AG04450 (cell line): ENCODE measurements at regions not wholly inside any gene's neighbourhood (a gene's known extent, or its start where the extent isn't known, plus 50 kb on each side); places are given as distances from the start of the nearest gene placed in this dataset.

Experiments
- CTCF ChIA-PET: fragments of 300-600, 350-600 bp; formaldehyde crosslinking; extraction: SDS; loops from one replicate; lab custom pipeline; 2022; ENCODE audit warnings: antibody characterized with exemption, inconsistent platforms; lab: Charles Lee
- POLR2A ChIA-PET: fragments of 350-600 bp; formaldehyde crosslinking; extraction: SDS; loops from one replicate; lab custom pipeline; 2021; ENCODE audit warnings: antibody characterized with exemption, inconsistent platforms; lab: Yijun Ruan, JAX
- DNase-seq: peaks from one replicate; pipeline ENCODE4 v3.0.0-alpha.2; 2011; ENCODE audit warnings: low read depth, low spot score
- H3K27ac ChIP-seq: one replicate; pipeline ENCODE4 v1.5.1; 2012; ENCODE audit warnings: low read depth, low read length, control low read depth
- H3K27me3 ChIP-seq: one replicate; pipeline ENCODE4 v1.6.0; 2012; ENCODE audit warnings: low read length; ENCODE audit not compliant: control insufficient read depth, insufficient read depth
- H3K4me3 ChIP-seq: 2 replicates; pipeline ENCODE4 v1.5.1; 2011; ENCODE audit warnings: mild to moderate bottlenecking, low read depth, low read length, control low read depth
- H3K9me3 ChIP-seq: 2 replicates; pipeline ENCODE4 v1.5.1; 2012; ENCODE audit warnings: low read length; ENCODE audit not compliant: control insufficient read depth, insufficient read depth
- TF ChIP-seq, protein P1 (sequence below): IDR thresholded peaks from 2 replicates; pipeline ENCODE4 v1.5.1; 2011; ENCODE audit warnings: low read depth, low read length, control low read depth, inconsistent platforms

GRCh38 chr14:66219886-66220285 is 266.3 kb upstream of the CCDC196 start:
- POLR2A ChIA-PET = no interaction called here

GRCh38 chr14:66224492-66225178 is 261.5 kb upstream of the CCDC196 start:
- TF ChIP-seq, protein P1, sequence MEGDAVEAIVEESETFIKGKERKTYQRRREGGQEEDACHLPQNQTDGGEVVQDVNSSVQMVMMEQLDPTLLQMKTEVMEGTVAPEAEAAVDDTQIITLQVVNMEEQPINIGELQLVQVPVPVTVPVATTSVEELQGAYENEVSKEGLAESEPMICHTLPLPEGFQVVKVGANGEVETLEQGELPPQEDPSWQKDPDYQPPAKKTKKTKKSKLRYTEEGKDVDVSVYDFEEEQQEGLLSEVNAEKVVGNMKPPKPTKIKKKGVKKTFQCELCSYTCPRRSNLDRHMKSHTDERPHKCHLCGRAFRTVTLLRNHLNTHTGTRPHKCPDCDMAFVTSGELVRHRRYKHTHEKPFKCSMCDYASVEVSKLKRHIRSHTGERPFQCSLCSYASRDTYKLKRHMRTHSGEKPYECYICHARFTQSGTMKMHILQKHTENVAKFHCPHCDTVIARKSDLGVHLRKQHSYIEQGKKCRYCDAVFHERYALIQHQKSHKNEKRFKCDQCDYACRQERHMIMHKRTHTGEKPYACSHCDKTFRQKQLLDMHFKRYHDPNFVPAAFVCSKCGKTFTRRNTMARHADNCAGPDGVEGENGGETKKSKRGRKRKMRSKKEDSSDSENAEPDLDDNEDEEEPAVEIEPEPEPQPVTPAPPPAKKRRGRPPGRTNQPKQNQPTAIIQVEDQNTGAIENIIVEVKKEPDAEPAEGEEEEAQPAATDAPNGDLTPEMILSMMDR = no peak
- ChIA-PET POLR2A (no interaction called here), CTCF (no interaction called here)
- Histone ChIP-seq H3K4me3 (no peak overlapping the region), H3K27me3 (no peaks in the 10 kb centered on the region), H3K9me3 (no peaks in the 10 kb centered on the region), H3K27ac (no peak overlapping the region)
- no peak for DNase-seq

More at GRCh38 chr14:66219886-66220285, 266.3 kb upstream of the CCDC196 start:
- CTCF ChIA-PET = no interaction called here
- TF ChIP-seq, protein P1 = no peak
- no peak overlapping the region for H3K4me3 ChIP-seq
- H3K27ac ChIP-seq = no peak overlapping the region
- peaks cover 14% of the 10 kb centered on the region for H3K9me3 ChIP-seq
- no peaks in the 10 kb centered on the region for H3K27me3 ChIP-seq
- DNase-seq = no peak

GRCh38 chr14:66225337-66225736 is 260.8 kb upstream of the CCDC196 start:
- POLR2A ChIA-PET = no interaction called here
- no peak for DNase-seq
- Histone ChIP-seq H3K4me3 (no peak overlapping the region), H3K9me3 (no peaks in the 10 kb centered on the region), H3K27ac (no peak overlapping the region), H3K27me3 (no peaks in the 10 kb centered on the region)
- TF ChIP-seq, protein P1 = no peak
- CTCF ChIA-PET = no interaction called here

DNA sequence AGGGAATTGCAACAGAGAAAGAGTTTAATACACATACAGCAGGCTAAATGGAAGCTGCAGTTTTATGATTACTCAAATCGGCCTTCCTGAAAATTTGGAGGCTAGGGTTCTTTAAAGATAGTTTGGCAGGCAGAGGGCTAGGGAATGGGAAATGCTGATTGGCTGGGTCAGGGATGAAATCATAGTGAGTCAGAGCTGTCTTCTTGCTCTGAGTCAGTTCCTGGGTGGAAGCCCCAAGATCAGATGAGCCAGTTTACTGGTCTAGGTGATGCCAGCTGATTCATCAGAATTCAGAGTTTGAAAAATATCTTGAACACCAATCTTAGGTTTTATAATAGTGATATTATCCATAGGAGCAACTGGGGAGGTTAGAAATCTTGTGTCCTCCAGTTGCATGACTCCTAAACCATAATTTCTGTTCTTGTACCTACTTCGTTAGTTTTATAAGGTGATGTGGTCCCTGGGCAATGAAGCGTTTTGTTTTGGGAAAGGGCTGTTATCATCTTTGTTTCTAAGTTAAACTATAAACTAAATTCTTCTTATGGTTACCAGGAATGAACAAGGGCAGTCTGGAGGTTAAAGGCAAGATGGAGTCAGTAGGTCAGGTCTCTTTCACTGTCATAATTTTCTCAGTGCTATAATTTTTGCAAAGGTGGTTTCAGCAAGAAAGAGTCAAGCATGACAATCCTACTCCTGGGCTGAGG is 257.8 kb upstream of the CCDC196 start:
- no peak for DNase-seq
- Histone ChIP-seq H3K4me3 (no peak overlapping the region), H3K27me3 (no peaks in the 10 kb centered on the region), H3K27ac (no peak overlapping the region), H3K9me3 (no peaks in the 10 kb centered on the region)
- ChIA-PET POLR2A (no interaction called here), CTCF (no interaction called here)
- TF ChIP-seq, protein P1 = no peak

- Histone ChIP-seq H3K27me3 (no peaks in the 10 kb centered on the region), H3K27ac (no peak overlapping the region), H3K9me3 (no peaks in the 10 kb centered on the region), H3K4me3 (no peak overlapping the region)
- TF ChIP-seq, protein P1 = no peak
- CTCF ChIA-PET = no interaction called here
- DNase-seq = no peak
- POLR2A ChIA-PET = no interaction called here
These were observed 254.4 kb upstream of the CCDC196 start for GRCh38 chr14:66231820-66232219.
